ENCODE measurements at regions not wholly inside any gene's neighbourhood (a gene's known extent, or its start where the extent isn't known, plus 50 kb on each side); places are given as distances from the start of the nearest gene placed in this dataset.

DNA sequence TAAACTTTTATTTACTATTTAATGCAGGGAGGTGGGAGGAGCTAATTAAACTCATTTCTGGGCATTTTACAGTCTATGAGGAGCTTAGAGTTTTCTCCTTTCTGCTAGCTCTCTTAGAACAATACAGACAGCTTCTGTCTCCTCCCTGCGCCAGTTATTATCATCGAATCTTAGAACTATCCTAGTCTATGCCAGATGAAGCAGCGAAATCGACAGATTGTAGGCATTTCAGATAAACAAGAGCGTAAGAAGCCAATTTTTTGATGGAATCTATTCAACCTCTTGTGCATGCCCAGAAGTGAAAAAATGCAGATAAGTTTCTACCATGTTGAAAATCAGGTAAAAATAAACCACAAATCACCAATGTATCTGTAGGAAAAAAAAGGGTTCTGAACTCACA, 297.1 kb downstream of the KLF12 start:
- TF ChIP-seq, protein P1, sequence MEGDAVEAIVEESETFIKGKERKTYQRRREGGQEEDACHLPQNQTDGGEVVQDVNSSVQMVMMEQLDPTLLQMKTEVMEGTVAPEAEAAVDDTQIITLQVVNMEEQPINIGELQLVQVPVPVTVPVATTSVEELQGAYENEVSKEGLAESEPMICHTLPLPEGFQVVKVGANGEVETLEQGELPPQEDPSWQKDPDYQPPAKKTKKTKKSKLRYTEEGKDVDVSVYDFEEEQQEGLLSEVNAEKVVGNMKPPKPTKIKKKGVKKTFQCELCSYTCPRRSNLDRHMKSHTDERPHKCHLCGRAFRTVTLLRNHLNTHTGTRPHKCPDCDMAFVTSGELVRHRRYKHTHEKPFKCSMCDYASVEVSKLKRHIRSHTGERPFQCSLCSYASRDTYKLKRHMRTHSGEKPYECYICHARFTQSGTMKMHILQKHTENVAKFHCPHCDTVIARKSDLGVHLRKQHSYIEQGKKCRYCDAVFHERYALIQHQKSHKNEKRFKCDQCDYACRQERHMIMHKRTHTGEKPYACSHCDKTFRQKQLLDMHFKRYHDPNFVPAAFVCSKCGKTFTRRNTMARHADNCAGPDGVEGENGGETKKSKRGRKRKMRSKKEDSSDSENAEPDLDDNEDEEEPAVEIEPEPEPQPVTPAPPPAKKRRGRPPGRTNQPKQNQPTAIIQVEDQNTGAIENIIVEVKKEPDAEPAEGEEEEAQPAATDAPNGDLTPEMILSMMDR (conservative IDR thresholded peaks at IDR 0.05; ENCODE audit: low read depth, low read length), result no peak
- TF ChIP-seq BHLHE40 (IDR thresholded peaks at IDR 0.05; ENCODE audit: low read depth, low read length), result no peak
- no peak for TF ChIP-seq SMC3 (IDR thresholded peaks at IDR 0.05; ENCODE audit: low read depth, low read length)
- TF ChIP-seq, protein P2, sequence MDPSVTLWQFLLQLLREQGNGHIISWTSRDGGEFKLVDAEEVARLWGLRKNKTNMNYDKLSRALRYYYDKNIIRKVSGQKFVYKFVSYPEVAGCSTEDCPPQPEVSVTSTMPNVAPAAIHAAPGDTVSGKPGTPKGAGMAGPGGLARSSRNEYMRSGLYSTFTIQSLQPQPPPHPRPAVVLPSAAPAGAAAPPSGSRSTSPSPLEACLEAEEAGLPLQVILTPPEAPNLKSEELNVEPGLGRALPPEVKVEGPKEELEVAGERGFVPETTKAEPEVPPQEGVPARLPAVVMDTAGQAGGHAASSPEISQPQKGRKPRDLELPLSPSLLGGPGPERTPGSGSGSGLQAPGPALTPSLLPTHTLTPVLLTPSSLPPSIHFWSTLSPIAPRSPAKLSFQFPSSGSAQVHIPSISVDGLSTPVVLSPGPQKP (IDR thresholded peaks at IDR 0.05; ENCODE audit: borderline replicate concordance, low read depth, low read length), result no peak
- TF ChIP-seq RCOR1 (IDR thresholded peaks at IDR 0.05; ENCODE audit: insufficient replicate concordance, low read length), result no peak
- no peak for TF ChIP-seq CHD1 (IDR thresholded peaks at IDR 0.05; ENCODE audit: low read depth, low read length)
